Smooth muscle cell (in vitro differentiated cells): ENCODE measurements at regions not wholly inside any gene's neighbourhood (a gene's known extent, or its start where the extent isn't known, plus 50 kb on each side); places are given as distances from the start of the nearest gene placed in this dataset.

ENCODE experiments used
- DNase-seq: peaks from one replicate; lab custom pipeline; 2025; ENCODE audit not compliant: unreplicated experiment; lab: John Stamatoyannopoulos, UW
- H2AFZ ChIP-seq: fragments of 200-600 bp; sonication (generic); 2 replicates; pipeline ENCODE4 v1.6.0; 2016; ENCODE audit warnings: antibody characterized with exemption, low read depth, mild to moderate bottlenecking
- H3F3A ChIP-seq: fragments of 200-600 bp; sonication (generic); 2 replicates; pipeline ENCODE4 v1.6.0; 2017; ENCODE audit warnings: antibody characterized with exemption, low read depth
- H3K27ac ChIP-seq: fragments of 200-600 bp; sonication (generic); 2 replicates; pipeline ENCODE4 v1.5.1; 2016; ENCODE audit warnings: low read depth, mild to moderate bottlenecking
- H3K27me3 ChIP-seq: fragments of 200-600 bp; sonication (generic); 2 replicates; pipeline ENCODE4 v1.6.1; 2016; ENCODE audit warnings: low read depth, mild to moderate bottlenecking
- H3K36me3 ChIP-seq: fragments of 200-600 bp; sonication (generic); 2 replicates; pipeline ENCODE4 v1.5.1; 2016; ENCODE audit warnings: low read depth
- H3K4me1 ChIP-seq: fragments of 200-600 bp; sonication (generic); 2 replicates; pipeline ENCODE4 v1.5.1; 2016; ENCODE audit warnings: low read depth
- H3K4me2 ChIP-seq: fragments of 200-600 bp; sonication (generic); 2 replicates; pipeline ENCODE4 v1.6.0; 2016; ENCODE audit warnings: mild to moderate bottlenecking
- H3K4me3 ChIP-seq: fragments of 200-600 bp; sonication (generic); 2 replicates; pipeline ENCODE4 v1.5.1; 2016; ENCODE audit warnings: mild to moderate bottlenecking
- H3K79me2 ChIP-seq: fragments of 200-600 bp; sonication (generic); 2 replicates; pipeline ENCODE4 v1.6.0; 2016; ENCODE audit warnings: low read depth, mild to moderate bottlenecking
- H3K9ac ChIP-seq: fragments of 200-600 bp; sonication (generic); 2 replicates; pipeline ENCODE4 v1.6.0; 2016; ENCODE audit warnings: low read depth
- H3K9me3 ChIP-seq: fragments of 200-600 bp; sonication (generic); replicated peaks from 2 replicates; pipeline ENCODE4 v1.5.1; 2016; ENCODE audit warnings: low read depth
- H4K20me1 ChIP-seq: fragments of 200-600 bp; sonication (generic); 2 replicates; pipeline ENCODE4 v1.6.0; 2016; ENCODE audit warnings: low read depth
- WGBS: methylation state at CpG from one replicate; pipeline ENCODE4 v1.1.7; 2016; ENCODE audit warnings: low lambda C conversion rate; 5-methylcytosine and 5-hydroxymethylcytosine counted together
- TF ChIP-seq, protein P1 (sequence below): fragments of 200-600 bp; sonication (generic); IDR thresholded peaks from 2 replicates; pipeline ENCODE4 v1.5.1; 2017; ENCODE audit warnings: borderline replicate concordance, mild to moderate bottlenecking, antibody characterized with exemption; ENCODE audit not compliant: insufficient read depth, poor library complexity, severe bottlenecking

DNA sequence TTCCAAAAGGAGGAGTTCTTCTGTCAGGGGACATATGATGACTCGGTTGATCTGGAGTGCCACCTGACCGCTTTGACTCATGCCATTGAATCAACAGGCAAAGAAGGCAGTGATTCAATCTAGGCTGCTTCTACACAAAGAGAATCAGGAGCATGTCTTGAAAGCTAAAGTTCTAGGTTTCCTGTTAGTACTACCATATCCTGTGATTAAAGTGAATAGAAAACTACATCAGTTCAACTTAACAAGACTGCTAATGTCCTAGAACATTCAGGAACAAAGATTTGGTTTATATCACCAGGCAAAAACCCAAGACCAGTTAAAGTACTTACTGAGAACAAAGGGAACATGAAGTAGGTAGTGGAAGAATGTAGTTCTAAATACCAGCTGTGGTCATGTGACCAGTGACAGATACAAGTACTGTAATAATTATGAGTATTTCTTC is 216.8 kb upstream of the SGK1 start:
- DNase-seq: no peak
- Histone ChIP-seq H3K36me3 (no peaks in the 10 kb centered on the region), H3F3A (peaks cover 4% of the 10 kb centered on the region), H3K9ac (no peak overlapping the region), H2AFZ (no peak overlapping the region), H3K27ac (peak overlapping the region; percentile 58), H3K79me2 (no peaks in the 10 kb centered on the region), H3K9me3 (no peaks in the 10 kb centered on the region), H3K4me1 (no peaks in the 10 kb centered on the region), H3K4me2 (no peak overlapping the region), H3K27me3 (no peaks in the 10 kb centered on the region), H3K4me3 (no peak overlapping the region), H4K20me1 (no peaks in the 10 kb centered on the region)
- TF ChIP-seq, protein P1, sequence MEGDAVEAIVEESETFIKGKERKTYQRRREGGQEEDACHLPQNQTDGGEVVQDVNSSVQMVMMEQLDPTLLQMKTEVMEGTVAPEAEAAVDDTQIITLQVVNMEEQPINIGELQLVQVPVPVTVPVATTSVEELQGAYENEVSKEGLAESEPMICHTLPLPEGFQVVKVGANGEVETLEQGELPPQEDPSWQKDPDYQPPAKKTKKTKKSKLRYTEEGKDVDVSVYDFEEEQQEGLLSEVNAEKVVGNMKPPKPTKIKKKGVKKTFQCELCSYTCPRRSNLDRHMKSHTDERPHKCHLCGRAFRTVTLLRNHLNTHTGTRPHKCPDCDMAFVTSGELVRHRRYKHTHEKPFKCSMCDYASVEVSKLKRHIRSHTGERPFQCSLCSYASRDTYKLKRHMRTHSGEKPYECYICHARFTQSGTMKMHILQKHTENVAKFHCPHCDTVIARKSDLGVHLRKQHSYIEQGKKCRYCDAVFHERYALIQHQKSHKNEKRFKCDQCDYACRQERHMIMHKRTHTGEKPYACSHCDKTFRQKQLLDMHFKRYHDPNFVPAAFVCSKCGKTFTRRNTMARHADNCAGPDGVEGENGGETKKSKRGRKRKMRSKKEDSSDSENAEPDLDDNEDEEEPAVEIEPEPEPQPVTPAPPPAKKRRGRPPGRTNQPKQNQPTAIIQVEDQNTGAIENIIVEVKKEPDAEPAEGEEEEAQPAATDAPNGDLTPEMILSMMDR: no peak
- 87% methylated on average over 2 of the region's 2 CpGs for WGBS

DNA sequence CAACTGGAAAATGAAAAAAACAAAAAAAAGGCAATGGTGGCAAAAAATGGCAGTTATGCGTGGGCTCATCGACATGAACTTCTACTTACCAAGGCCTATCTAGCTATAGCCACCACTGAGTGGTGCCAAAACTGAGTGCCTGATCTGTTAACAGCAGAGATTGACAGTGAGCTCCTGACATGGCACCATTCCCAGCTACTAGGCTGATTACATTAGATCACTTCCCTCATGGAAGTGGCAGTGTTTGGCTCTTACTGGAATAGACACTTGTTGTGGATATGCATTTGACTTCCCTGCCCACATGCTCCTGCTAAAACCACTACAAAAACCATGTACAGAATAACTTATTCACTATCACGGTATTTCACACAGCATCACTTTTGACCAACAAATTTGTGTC is 216.1 kb upstream of the SGK1 start:
- Histone ChIP-seq H2AFZ (no peak overlapping the region), H3K79me2 (no peaks in the 10 kb centered on the region), H3K9ac (no peak overlapping the region), H3K4me2 (no peak overlapping the region), H3K9me3 (no peaks in the 10 kb centered on the region), H4K20me1 (no peaks in the 10 kb centered on the region), H3K36me3 (no peaks in the 10 kb centered on the region), H3K4me3 (no peak overlapping the region), H3K27ac (peak overlapping the region; percentile 58), H3K27me3 (no peaks in the 10 kb centered on the region), H3F3A (peaks cover 4% of the 10 kb centered on the region), H3K4me1 (no peaks in the 10 kb centered on the region)
- WGBS: 94% methylated on average over 3 of the region's 3 CpGs
- DNase-seq: no peak
- TF ChIP-seq, protein P1: no peak

DNA sequence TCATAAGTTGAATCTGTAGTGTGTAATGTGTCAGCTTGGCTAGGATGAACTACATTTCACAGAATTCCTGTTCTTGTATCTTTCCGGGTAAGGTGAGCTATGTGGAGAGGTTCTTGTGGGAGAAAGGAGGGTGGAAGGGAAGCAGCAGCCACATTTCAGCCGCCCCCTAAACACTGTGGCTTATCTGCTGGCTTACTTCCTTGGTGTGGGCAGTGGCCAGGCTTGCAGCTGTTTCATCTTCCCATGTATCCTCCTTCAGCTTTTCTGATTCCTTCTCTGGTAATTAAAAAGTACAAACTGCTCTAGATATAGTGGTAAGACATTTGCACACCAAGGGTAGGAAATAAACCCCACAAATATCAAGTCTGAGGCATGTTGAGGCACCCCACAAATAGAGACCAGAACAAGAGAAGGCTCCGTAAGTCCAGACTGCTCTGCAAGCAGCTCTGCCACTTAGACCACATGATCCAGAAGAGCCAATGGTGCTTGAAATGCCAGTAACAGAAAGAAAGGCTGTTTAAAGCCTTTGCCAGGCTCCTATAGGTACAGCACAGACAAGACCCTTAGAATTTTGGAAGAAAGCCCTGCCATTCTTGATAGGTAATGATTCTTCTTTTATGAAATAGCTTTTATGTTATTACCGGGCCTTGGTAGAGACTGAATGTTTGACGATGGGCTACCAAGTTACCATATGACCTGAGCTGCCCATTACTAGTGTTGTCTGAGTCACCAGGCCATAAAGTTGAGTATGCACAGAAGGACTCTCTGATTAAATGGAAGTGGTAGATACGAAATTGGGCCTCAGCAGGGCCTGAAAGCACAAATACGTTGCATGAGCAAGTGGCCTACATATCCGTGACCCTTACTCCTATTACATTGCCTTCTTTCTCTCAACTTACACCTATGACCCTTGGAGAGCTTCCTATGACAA is 215.0 kb upstream of the SGK1 start:
- Histone ChIP-seq H4K20me1 (no peaks in the 10 kb centered on the region), H3K27me3 (no peaks in the 10 kb centered on the region), H3K36me3 (no peaks in the 10 kb centered on the region), H3K9me3 (no peaks in the 10 kb centered on the region), H3F3A (peaks cover 4% of the 10 kb centered on the region), H3K79me2 (no peaks in the 10 kb centered on the region), H3K4me2 (no peak overlapping the region), H3K4me3 (no peak overlapping the region), H3K27ac (no peak overlapping the region), H3K4me1 (no peaks in the 10 kb centered on the region), H3K9ac (no peak overlapping the region), H2AFZ (no peak overlapping the region)
- TF ChIP-seq, protein P1: no peak
- no peak for DNase-seq
- WGBS: 70% methylated on average over 8 of the region's 8 CpGs

DNA sequence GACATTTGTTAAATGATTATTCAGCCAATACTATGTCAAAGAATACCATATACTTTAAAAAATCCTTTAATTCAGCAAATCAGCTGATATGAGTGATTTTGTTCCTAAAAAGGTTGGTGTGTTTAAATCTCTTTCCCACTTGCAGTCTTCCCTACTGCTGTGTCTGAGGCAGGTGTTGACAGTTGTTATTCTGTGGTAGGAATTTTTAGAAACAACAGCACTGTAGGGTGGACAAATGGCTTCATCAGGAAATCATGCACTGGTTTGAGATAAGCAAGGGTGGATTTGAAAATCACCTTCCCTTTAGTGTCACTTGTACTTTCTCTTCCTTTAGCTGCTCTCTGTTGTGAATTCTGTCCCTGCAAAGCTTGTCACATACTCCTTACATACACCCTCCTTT is 213.7 kb upstream of the SGK1 start:
- Histone ChIP-seq H3K27ac (no peak overlapping the region), H3K9me3 (no peaks in the 10 kb centered on the region), H3K4me3 (no peak overlapping the region), H3F3A (peaks cover 4% of the 10 kb centered on the region), H3K27me3 (no peaks in the 10 kb centered on the region), H3K4me2 (no peak overlapping the region), H3K4me1 (no peaks in the 10 kb centered on the region), H3K36me3 (no peaks in the 10 kb centered on the region), H3K9ac (no peak overlapping the region), H4K20me1 (no peaks in the 10 kb centered on the region), H2AFZ (no peak overlapping the region), H3K79me2 (no peaks in the 10 kb centered on the region)
- no peak for DNase-seq
- TF ChIP-seq, protein P1: no peak
